NCI-H345 treated with DMSO at 0.1 percent for 48 hours (cell line): ENCODE measurements at regions not wholly inside any gene's neighbourhood (a gene's known extent, or its start where the extent isn't known, plus 50 kb on each side); places are given as distances from the start of the nearest gene placed in this dataset.

Source experiments
- DNase-seq: peaks from one replicate; lab custom pipeline; 2025; ENCODE audit not compliant: unreplicated experiment; lab: John Stamatoyannopoulos, UW

DNA sequence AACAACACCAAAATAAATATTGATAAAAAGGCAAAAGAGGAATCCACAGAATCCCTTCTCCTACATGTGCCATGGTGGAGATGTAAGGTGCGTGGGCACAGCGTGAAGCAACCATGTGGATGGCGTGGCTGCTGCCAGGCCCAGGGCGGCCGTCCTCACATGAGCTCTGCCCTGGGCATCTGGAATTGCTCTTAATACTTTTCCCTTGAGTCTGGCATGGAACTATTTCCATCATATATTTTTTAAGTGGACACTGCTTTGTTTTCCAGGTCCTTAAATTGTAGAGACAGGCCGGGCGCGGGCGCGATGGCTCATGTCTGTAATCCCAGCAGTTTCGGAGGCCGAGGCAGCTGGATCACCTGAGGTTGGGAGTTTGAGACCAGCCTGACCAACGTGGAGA is 349.3 kb downstream of the IRX1 start:
- no peak for DNase-seq

DNA sequence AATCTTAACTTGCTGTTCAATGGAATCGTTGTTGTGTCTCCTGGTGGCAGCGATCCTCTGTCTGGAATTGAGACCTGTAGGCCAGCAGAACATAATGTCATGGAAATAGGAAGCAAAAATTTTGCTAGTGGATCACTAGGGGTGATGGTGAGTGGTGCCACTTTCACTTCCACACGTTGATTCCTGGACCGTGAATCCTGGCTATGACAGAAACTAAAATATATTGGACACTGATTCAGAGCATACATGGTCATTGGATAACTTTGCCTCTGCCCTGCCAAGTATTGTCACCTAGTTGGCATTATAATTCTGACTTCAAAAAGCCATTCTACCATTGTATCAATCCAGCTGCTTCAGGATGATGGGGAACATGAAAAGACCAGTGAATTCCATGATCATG is 353.2 kb downstream of the IRX1 start:
- no peak for DNase-seq

DNA sequence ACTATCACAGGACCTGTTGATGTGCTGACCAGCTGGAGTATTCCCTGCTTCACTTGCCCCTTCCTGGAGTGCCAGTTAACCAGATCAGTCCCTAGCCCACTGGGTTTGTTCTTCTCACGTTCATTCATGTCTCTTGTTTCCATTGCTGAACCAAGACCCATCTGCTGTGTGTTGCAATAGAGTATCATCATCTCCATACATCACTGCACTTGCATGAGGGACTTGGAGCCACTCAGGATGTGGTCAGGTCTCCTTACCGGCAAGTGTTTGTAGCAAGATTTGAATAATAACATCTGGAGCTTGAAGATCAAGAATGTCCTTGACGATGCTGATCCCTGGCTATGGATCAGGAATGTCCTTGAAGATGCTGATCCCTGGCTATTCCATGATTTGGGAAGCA is 358.6 kb downstream of the IRX1 start:
- DNase-seq: no peak

DNA sequence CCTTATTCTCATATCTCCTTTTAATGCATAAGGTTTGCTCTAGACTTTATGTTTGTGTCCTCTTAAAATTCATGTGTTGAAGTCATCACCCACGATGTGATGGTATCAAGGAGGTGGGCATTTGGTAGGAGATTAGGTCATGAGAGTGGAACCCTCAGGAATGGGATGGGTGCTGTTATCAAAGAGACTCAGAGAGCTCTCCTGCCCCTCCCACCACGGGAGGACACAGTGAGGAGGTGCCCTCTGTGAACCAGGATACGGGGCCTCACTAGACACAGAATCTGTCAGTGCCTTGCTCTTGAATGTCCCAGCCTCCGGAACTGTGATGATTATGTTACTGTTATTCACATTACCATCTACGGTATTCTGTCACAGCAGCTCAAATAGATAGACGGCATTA is 359.0 kb downstream of the IRX1 start:
- DNase-seq: no peak

DNA sequence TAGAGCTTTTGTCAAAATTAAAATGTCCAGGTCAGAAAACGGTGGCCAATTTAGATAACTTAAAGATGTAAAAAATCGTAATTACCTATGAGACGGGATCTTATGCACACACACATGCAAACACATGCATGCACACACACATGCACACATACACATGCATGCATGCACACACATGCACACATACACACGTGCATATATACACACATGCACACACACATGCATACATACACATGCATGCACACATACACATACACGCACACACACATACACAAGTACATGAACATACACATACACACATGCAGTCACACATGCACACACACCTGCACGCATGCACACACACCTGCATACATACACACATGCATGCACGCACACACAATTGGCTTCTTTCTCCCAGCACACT is 362.0 kb downstream of the IRX1 start:
- no peak for DNase-seq

DNA sequence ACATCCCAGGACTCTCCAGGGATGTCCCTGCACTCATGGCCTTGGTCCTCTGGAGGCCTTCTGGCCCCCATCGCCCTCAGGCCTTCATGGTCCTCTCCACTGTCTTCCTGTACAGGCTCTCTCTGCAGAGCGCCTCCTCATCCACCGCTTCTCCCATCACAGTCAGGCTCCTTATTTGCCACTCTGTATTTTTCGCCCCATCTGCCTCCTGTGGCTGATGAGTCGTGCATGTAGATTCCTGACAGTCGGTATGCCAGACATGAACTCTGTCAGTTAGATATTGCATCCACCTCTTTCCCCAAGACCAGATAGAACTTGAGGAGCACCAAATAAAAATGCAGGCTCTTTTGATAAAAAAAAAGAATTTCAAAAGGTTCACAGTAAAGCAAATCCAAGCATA is 362.8 kb downstream of the IRX1 start:
- no peak for DNase-seq

DNA sequence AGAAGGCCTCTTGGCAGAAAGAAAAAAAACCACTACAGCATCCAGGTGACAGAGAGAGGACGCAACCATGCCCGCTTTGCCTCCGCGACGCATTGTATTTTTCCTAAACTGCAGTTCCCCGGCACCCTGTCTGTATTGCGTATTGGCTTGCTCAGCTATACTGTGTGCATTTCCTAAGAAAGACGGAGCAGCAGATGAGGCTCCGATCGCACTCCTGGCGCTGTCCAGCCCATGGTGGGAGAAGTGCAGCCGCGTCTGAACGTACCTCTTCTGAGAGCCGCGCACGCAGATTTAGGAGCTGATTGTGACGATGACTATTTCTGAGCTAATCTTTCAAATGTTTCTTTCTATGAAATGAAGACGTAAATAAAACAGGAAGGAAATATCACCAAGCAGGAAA is 366.5 kb downstream of the IRX1 start:
- DNase-seq: no peak

DNA sequence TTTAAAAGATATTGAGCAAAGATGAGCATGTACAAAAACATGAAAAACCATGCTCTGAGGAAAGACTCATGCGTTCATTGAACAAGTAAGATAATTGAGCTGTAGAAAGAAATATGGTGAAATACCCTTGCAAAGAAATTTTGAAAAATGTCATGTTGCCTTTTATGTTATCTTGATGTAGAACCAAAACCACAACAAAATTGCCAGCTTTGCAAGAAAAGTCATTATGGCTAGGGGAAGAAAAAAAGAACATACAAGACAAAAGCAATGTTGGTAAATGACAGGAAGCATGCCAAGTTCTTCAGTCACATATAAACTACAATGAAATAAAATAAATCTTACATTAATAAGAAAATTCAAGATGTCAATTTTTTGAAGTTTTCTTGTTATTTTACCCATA is 368.0 kb downstream of the IRX1 start:
- no peak for DNase-seq

DNA sequence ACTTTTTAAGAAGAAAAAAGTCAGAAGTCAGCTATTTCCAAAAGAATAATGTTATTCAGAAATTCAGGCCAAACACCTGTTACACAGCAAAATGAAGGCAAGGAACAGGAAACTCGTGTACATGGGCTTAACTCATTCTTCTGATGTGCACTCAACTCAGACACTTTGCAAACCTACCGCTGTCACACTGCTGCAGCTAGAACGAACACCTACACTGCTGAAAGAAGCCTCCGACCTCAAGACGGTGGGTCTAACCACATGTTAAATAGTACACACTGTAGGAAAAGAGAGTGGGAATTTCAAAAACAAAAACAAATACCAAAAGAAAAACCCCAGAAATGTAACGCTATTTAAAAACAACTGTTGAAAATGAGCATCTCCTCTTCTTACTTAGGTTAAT is 384.5 kb downstream of the IRX1 start:
- no peak for DNase-seq

DNA sequence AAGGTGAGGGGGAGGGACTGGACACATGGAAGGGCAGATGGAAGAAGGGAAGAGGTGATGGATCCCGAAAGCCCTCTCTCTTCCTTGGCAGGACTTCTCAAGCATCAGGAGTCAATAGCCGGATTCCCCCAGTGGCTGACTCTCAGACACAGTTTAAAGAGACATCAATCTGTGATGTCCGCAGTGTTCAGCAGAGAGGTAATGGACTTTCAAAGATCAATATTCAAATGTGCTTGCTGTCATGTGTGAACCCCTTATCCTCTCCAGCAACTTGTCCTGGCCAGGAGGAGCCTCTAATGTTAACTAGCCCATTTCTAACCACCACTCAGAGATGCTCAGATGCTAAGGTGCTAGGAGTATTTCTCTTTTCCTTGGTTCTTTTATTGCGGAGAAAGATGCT is 392.2 kb downstream of the IRX1 start:
- DNase-seq: no peak

DNA sequence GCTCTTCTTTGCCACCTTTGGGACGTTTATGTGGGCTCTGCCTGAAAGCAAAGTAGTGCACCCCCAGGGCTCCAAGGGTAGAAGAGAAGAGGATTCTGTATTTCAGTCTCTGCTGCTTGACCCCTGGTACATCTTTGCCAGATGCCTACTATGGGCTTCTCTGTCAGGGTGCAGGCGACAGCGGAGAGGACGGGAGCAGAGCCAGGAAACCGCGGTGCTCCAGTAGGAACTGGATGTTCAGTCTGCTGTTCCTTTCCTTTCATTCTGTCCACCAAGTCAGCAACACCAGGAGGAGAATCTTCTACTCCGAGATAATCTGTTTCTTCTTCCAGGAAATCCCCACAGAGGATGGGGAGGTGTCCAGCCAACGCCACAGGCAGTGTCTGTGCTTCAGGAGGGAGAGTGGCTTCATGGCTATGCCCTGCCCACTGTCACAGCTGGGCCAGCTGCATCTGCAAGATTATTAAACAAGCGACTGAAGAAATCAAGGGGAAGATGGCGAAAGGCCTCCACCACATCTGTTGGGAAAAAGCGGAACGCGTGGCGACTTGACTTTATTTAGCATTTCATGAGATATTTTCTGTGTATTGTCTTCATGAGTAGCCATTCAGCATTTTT is 398.3 kb downstream of the IRX1 start:
- DNase-seq: no peak

DNA sequence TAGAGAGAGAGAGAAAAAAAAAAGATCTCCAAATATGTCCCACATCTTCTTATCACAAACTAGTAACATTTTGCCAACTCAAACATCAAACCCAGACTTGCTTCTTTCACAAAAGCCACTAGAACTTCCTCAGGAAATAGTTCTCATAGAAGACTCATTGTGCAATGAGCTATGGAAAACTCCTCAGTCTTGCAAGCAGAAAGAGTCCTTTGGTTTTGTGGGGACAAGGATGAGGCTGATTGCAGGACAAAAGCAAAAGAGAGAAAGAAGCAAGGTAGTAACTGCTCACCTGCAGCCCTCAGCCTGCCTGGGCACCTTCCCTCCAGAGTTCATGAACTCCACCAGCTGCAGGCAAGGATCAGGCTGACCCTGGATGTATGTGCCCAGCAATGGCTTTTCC is 399.0 kb downstream of the IRX1 start:
- no peak for DNase-seq

DNA sequence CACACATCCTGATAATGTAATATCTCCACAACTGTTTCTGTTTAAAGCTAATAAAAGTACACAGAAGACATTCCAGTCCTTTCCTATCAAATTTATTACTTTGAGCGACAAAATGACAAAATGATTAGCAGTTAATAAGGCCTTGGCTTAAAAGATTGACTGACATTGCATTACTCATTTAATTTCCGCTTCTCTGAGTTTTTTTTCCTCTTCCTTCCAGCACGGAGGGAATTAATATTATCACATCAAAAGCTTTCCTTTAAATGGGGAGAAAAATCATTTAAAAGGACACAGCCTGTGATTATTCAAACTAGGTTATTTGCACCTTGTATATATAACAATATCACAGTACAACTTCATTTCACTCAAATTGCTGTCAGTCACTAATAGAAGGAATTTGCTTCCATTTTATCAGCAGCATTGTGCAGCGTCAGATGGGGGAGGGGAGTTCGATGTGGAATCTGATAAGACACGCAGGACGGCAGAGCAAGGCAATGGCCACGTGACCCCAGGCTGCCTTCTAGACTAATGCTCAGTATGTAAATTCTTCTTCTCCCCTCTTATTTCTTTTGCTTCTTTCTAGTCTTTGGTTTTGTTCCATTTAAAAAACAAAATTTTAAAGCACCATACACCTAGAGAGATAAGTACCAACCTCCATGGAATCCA is 400.5 kb downstream of the IRX1 start:
- no peak for DNase-seq

DNA sequence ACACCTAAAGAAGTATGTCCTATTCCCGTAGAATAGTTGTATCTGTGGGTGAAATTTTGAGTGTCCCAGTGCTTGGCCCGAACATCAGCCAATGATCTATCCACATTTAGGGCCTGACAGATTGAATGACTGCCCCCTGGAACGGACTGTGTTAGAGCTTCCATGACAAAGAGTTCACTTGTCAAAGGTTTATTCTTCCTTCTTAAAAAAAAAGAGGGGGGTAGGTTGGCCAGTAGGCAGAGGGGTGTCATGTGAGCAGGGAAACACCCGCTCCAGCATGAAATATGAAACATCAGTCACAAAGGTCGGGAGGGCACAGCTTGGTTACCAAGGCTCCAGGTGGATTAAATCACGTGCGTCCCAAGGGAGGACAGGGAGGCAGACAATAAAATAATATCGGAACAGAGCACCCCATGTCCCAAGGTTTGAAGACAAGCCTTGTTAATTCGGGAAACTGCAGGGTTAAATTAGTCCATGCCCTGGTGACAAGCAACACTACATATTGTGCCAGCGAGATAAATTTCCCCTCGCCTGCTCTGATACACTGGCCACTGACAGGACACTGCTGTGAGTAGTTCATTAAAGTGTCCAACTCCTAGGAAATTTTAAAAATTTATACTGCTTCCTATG is 401.2 kb downstream of the IRX1 start:
- DNase-seq: no peak

DNA sequence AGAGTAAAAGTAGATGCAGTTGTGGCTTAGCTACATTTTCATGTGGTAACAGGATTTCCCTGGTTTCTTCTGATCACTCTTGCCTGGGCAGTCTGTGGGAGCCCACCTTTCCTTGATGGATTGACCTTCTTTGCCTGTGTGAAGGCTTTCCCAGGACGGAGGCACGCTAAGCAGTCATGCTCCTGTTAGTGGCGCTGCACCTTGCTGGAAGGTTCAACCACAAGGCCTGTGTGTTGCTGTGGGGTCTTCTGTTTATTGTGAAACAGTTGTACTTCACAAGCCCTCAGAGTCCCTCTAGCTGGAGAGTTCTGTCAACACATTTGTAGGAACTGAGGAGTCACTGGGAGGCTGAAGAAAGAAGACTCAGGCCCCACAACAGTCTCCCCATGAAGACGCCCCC is 402.0 kb downstream of the IRX1 start:
- no peak for DNase-seq

DNA sequence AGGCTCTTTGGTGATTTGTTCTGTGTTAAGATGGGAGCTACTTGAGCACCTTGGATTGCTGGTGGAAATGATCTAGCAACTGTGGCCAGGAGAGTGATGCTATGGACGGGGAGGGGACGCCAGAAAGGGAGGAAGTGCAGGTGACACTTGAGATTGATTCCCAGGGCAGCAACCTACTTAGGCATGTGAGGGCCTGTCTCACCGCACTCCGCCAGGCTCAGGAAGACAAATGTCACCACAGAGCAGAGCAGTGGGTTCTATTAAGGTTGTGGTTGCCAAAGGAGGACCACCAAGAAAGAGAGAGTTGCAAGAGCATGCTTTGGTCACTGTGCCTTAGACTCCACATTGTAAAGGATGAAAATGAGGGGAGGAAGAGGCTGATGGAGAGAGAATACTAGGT is 404.3 kb downstream of the IRX1 start:
- no peak for DNase-seq

DNA sequence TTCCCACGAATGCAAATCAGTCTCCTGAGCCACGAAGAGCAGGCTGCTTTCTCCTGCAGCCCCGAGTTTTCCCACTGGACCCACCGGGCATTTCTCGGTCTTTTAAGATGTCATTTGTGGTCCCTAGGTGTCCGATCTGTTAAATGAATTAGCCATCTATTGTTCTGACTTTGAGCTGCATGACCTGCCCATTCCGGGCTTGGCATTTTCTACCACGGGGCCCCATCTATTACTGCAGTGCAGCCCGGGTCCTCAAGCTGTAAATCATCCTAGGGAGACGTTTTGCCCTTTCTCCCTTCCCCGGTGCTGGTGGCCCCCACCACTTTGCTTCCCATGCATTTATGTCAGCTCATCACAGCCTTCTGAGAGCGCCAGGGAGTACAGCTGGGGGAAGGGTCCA is 405.4 kb downstream of the IRX1 start:
- no peak for DNase-seq

DNA sequence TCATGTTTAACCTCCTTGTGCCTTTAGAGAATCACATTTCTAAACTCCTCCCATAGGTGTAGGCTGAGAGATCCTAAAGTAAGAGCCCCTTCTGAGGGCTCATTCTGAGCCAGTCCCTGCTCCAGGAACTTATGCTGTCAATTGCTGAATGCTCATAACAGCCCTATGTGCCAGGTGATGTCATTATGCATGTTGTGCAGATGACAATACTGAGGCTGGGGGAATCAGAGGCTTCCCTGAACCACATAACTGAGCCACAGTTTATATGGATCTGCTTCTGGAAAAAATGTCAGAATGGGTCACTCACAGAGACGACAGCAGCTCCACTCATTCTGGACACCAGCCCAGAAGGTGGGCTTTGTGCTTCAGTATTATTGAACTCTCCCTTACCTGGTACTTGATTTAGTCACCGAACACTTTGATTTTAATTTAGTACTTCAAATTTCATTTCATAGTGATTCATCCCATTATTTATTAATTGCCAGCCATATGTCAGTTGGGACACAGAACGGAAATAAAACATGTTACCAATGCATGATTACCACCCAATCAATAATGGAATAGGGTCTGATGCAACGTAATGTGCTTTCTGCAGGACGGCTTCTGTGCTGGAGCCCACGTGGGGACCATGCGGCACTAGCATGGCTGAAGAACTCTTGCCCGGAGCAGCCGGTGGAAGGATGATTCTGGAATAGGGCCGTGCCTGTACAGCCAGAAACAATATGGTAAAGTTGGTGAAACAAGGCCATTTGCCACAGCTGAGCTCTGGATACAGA is 406.3 kb downstream of the IRX1 start:
- DNase-seq: no peak

DNA sequence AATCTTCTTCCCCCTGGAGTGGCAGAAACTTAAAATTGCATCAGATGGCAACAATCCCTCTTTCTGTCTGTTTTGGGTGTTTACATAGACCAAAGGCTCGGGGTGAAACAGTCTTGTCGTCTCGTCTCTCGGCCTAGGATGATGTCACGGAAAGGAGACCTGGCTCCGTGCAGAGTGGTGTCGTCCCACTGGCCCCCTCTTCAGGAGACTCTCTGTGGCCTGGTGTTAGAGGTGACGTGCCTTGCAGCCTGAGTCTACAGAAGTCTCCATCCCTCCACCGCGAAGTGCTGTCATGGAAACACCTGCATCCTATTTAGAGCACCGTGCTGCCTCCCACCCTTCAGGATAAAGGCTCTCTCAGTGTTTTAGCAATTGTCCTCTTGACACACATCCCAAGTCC is 409.7 kb downstream of the IRX1 start:
- DNase-seq: no peak

DNA sequence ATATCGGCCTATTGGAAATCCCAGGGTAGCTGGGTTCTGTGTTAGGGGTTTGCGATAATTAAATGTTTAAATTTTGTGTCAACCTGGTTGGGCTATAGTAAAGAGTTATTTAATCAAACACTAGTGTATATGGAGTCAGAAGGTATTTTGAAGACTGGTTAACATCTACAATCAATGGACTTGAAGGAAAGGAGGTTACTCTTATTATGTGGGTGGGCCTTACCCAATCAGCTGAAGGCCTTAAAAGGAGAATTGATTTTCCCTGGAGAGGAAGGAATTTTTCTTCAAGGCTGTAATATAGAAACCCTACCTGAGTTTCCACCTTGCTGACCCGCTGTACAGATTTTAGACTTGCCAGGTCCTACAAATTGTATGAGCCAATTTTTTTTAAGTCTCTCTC is 411.4 kb downstream of the IRX1 start:
- no peak for DNase-seq

DNA sequence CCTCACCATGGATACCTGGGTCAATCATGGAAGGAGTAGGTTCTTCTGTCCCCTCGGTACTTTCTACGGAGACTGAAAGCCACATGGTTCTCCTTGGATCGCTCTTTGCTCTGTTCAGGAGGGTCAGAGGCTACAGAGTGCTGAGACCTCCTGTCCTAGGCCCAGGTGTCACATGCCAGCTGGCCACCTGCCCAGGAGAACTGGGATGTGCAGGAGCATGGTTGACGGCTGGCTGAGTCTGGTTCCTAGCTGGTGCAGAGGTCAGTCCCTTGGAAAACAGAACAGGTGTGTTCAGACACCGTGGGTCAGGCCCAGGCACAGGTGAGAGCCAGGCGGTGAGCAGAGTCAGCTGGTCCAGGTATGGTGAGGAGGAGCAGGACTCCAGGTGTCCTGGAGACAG is 416.3 kb downstream of the IRX1 start:
- DNase-seq: no peak
